ENCODE measurements at regions not wholly inside any gene's neighbourhood (a gene's known extent, or its start where the extent isn't known, plus 50 kb on each side); places are given as distances from the start of the nearest gene placed in this dataset.

- TF ChIP-seq CTCF (conservative IDR thresholded peaks at IDR 0.05; ENCODE audit: low read depth, low read length): no peak
- TF ChIP-seq POLR2A (IDR thresholded peaks at IDR 0.05; ENCODE audit: low read depth, low read length): no peak
- TF ChIP-seq RCOR1 (IDR thresholded peaks at IDR 0.05; ENCODE audit: insufficient replicate concordance, low read length): no peak
- TF ChIP-seq RAD21 (IDR thresholded peaks at IDR 0.05; ENCODE audit: low read length): no peak
- no peak for TF ChIP-seq CEBPB (IDR thresholded peaks at IDR 0.05; ENCODE audit: low read depth, low read length)
- no peak for TF ChIP-seq BHLHE40 (IDR thresholded peaks at IDR 0.05; ENCODE audit: low read depth, low read length)
- TF ChIP-seq FOS (IDR thresholded peaks at IDR 0.05; ENCODE audit: low read depth, low read length): no peak
- TF ChIP-seq MAFK (IDR thresholded peaks at IDR 0.05; ENCODE audit: low read depth, low read length): no peak
- TF ChIP-seq SMC3 (IDR thresholded peaks at IDR 0.05; ENCODE audit: low read depth, low read length): no peak
- TF ChIP-seq USF2 (IDR thresholded peaks at IDR 0.05; ENCODE audit: low read depth, low read length): no peak
Measured at GRCh38 chr2:134107402-134107801, 146.5 kb upstream of the MGAT5 start.
